Inflammatory macrophage (primary cell): ENCODE measurements at regions not wholly inside any gene's neighbourhood (a gene's known extent, or its start where the extent isn't known, plus 50 kb on each side); places are given as distances from the start of the nearest gene placed in this dataset.
"Not testable (repeated sequence)": the region's sequence is repeated elsewhere in the genome, so short reads cannot be mapped to it uniquely, and the experiment has no call there.

Source experiments
- DNase-seq, 2 donors: peaks; one replicate each; pipeline ENCODE4 v3.0.0-alpha.2; 2020 to 2022

GRCh38 chr9:108442627-108443018, 413.2 kb downstream of the ACTL7B start:
- no peak for DNase-seq

- peak; percentile 2 to 25 for DNase-seq
Observed at GRCh38 chr9:108441726-108442125, 414.1 kb downstream of the ACTL7B start.

- DNase-seq, result no peak
Observed at GRCh38 chr9:108441251-108441650, 414.5 kb downstream of the ACTL7B start.

- DNase-seq, result no peak
Observed at GRCh38 chr9:108439947-108440346, 415.8 kb downstream of the ACTL7B start.

GRCh38 chr9:108437656-108438055, 418.1 kb downstream of the ACTL7B start:
- DNase-seq, result no peak

- peak in 1 of 2 donors; percentile 2 for DNase-seq
Observed at GRCh38 chr9:108436448-108436847, 419.3 kb downstream of the ACTL7B start.

- DNase-seq, result peak in 1 of 2 donors; percentile 1
Observed at GRCh38 chr9:108434502-108434901, 421.3 kb downstream of the ACTL7B start.

- DNase-seq, result peak in 1 of 2 donors; percentile 13
Observed at GRCh38 chr9:108434036-108434435, 421.8 kb downstream of the ACTL7B start.

- DNase-seq, result no peak
Observed at GRCh38 chr9:108430655-108431054, 425.1 kb downstream of the ACTL7B start.

- DNase-seq, result no peak
Observed at GRCh38 chr9:108427751-108428150, 428.0 kb downstream of the ACTL7B start.

GRCh38 chr9:108426421-108426940, 429.3 kb downstream of the ACTL7B start:
- not testable (repeated sequence) for DNase-seq

GRCh38 chr9:108423433-108423832, 432.4 kb downstream of the ACTL7B start:
- DNase-seq, result no peak

GRCh38 chr9:108419379-108419778, 436.4 kb downstream of the ACTL7B start:
- no peak for DNase-seq

- no peak for DNase-seq
Observed at GRCh38 chr9:108417726-108418125, 438.1 kb downstream of the ACTL7B start.

GRCh38 chr9:108417312-108417711, 438.5 kb downstream of the ACTL7B start:
- no peak for DNase-seq

GRCh38 chr9:108416324-108416723, 439.5 kb downstream of the ACTL7B start:
- no peak for DNase-seq

- DNase-seq, result no peak
Observed at GRCh38 chr9:108413809-108414208, 442.0 kb downstream of the ACTL7B start.

GRCh38 chr9:108412755-108413154, 443.0 kb downstream of the ACTL7B start:
- peak in 1 of 2 donors; percentile 40 for DNase-seq

- peak in 1 of 2 donors; percentile 4 for DNase-seq
Observed at GRCh38 chr9:108411632-108412031, 444.2 kb downstream of the ACTL7B start.

- no peak for DNase-seq
Observed at GRCh38 chr9:108410161-108410560, 445.6 kb downstream of the ACTL7B start.

GRCh38 chr9:108400297-108400696, 455.5 kb downstream of the ACTL7B start:
- no peak for DNase-seq

- no peak for DNase-seq
Observed at GRCh38 chr9:108399851-108400250, 455.9 kb downstream of the ACTL7B start.

GRCh38 chr9:108397286-108397685, 458.5 kb downstream of the ACTL7B start:
- DNase-seq, result no peak

- DNase-seq, result no peak
Observed at GRCh38 chr9:108396611-108397010, 459.2 kb downstream of the ACTL7B start.

GRCh38 chr9:108396193-108396592, 459.6 kb downstream of the ACTL7B start:
- DNase-seq, result no peak
